Keratinocyte (primary cell): ENCODE measurements at regions not wholly inside any gene's neighbourhood (a gene's known extent, or its start where the extent isn't known, plus 50 kb on each side); places are given as distances from the start of the nearest gene placed in this dataset.

Source experiments
- DNase-seq: peaks from one replicate; pipeline ENCODE4 v3.0.0-alpha.2; 2011; ENCODE audit warnings: low read depth, missing footprints, low spot score
- FAIRE-seq: peaks from 2 replicates; lab custom pipeline; 2011; peaks lifted over from hg19 to GRCh38; lab: Jason Lieb, UNC
- H2AFZ ChIP-seq: 2 replicates; pipeline ENCODE4 v1.6.0; 2012; ENCODE audit warnings: low read length, control low read depth, inconsistent platforms; ENCODE audit not compliant: control insufficient read depth
- H3K27ac ChIP-seq: 2 replicates; pipeline ENCODE4 v1.5.1; 2011; ENCODE audit warnings: low read length; ENCODE audit not compliant: control insufficient read depth, insufficient read depth
- H3K27me3 ChIP-seq: 3 replicates; pipeline ENCODE4 v1.6.0; 2011; ENCODE audit warnings: low read length; ENCODE audit not compliant: control insufficient read depth, insufficient read depth; ENCODE audit errors: extremely low read depth
- H3K36me3 ChIP-seq, 2 experiments: 2 replicates in 1 of 2; 3 replicates in 1 of 2; pipeline ENCODE4 v1.5.1; 2011; ENCODE audit warnings: low read length in 2 of 2, mild to moderate bottlenecking in 1 of 2; ENCODE audit not compliant: control insufficient read depth in 2 of 2, insufficient read depth in 2 of 2; ENCODE audit errors: extremely low read depth in 1 of 2
- H3K4me1 ChIP-seq: 3 replicates; pipeline ENCODE4 v1.5.1; 2011; ENCODE audit warnings: low read length; ENCODE audit not compliant: control insufficient read depth, insufficient read depth; ENCODE audit errors: extremely low read depth
- H3K4me2 ChIP-seq: 3 replicates; pipeline ENCODE4 v1.6.0; 2011; ENCODE audit warnings: low read depth, low read length; ENCODE audit not compliant: control insufficient read depth, insufficient read depth; ENCODE audit errors: extremely low read depth
- H3K4me3 ChIP-seq, 3 experiments: fragments of 200-600 bp in 1 of 3; sonication (generic) in 1 of 3; 2 replicates in 2 of 3; 3 replicates in 1 of 3; pipeline ENCODE4 v1.5.1; 2011 to 2016; ENCODE audit warnings: low read length in 3 of 3, mild to moderate bottlenecking in 3 of 3, control low read depth in 2 of 3, inconsistent platforms in 1 of 3, low read depth in 1 of 3, mixed read lengths in 1 of 3, mixed run types in 1 of 3, moderate library complexity in 1 of 3; ENCODE audit not compliant: control insufficient read depth in 2 of 3, insufficient read depth in 2 of 3; ENCODE audit errors: extremely low read depth in 1 of 3
- H3K79me2 ChIP-seq: 2 replicates; pipeline ENCODE4 v1.6.0; 2012; ENCODE audit warnings: low read length; ENCODE audit not compliant: control insufficient read depth, insufficient read depth
- H3K9ac ChIP-seq: 3 replicates; pipeline ENCODE4 v1.6.0; 2011; ENCODE audit warnings: low read length; ENCODE audit not compliant: control insufficient read depth, insufficient read depth; ENCODE audit errors: extremely low read depth
- H3K9me1 ChIP-seq: 3 replicates; pipeline ENCODE4 v1.6.0; 2011; ENCODE audit warnings: low read length; ENCODE audit not compliant: control insufficient read depth, insufficient read depth; ENCODE audit errors: extremely low read depth
- H3K9me3 ChIP-seq: 2 replicates; pipeline ENCODE4 v1.5.1; 2012; ENCODE audit warnings: low read depth, low read length; ENCODE audit not compliant: control insufficient read depth
- H4K20me1 ChIP-seq: 3 replicates; pipeline ENCODE4 v1.6.0; 2011; ENCODE audit warnings: low read length; ENCODE audit not compliant: control insufficient read depth, insufficient read depth; ENCODE audit errors: extremely low read depth
- CTCF ChIP-seq, 3 experiments: IDR thresholded peaks in 1 of 3; conservative IDR thresholded peaks in 1 of 3; optimal IDR thresholded peaks in 1 of 3; 2 replicates in 2 of 3; 3 replicates in 1 of 3; pipeline versions ENCODE3 to v1.5.1; 2011; ENCODE audit warnings: low read length in 3 of 3, mild to moderate bottlenecking in 3 of 3, moderate library complexity in 2 of 3, control low read depth in 1 of 3, inconsistent platforms in 1 of 3; ENCODE audit not compliant: insufficient read depth in 2 of 3; ENCODE audit errors: extremely low read depth in 1 of 3
- EZH2 ChIP-seq: IDR thresholded peaks from one replicate; pipeline ENCODE4 v1.6.1; 2012; ENCODE audit warnings: inconsistent platforms, mild to moderate bottlenecking, low read length, moderate library complexity
- dilution Hi-C: fragments of 300-500 bp; cut with MboI; formaldehyde crosslinking; loops from one replicate; pipeline ENCODE4 v1.7.0; 2020; ENCODE audit warnings: low sequenced_read_pairs; ENCODE audit not compliant: extremely low pct_ligation_motif_present

DNA sequence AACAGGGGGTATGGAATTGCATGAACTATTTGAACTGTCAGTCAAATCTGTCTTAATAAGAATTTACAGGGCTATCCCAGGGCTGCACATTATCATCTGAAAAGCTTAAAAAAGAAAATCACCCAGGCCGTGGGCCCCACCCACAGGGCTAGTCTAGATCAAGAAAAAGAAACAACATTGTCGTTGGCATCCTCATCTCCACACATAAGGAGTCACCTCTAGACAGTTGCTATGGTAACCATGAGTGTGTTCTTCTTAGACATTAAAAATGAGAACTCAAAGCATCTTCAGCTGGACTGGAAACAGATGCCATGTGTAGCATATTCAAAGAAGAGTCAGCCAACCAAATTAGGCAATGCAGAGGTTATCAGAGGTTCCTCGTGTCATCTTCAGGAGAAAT, 72.3 kb upstream of the CPO start:
- Histone ChIP-seq H3K27me3 (no peaks in the 10 kb centered on the region), H3K4me2 (no peak overlapping the region), H2AFZ (no peak overlapping the region), H3K79me2 (no peaks in the 10 kb centered on the region), H3K36me3 (no peaks in the 10 kb centered on the region), H3K9me1 (no peaks in the 10 kb centered on the region), H3K27ac (no peak overlapping the region), H3K9ac (no peak overlapping the region), H3K4me3 (no peak overlapping the region), H3K4me1 (no peaks in the 10 kb centered on the region), H4K20me1 (no peaks in the 10 kb centered on the region), H3K9me3 (no peaks in the 10 kb centered on the region)
- dilution Hi-C loops = no loop called here
- TF ChIP-seq CTCF (optimal IDR thresholded peaks at IDR 0.05 in 1 of 3, IDR thresholded peaks at IDR 0.05 in 1 of 3, conservative IDR thresholded peaks at IDR 0.05 in 1 of 3; ENCODE audit: extremely low read depth in 1 of 3, insufficient read depth in 2 of 3, low read length in 3 of 3) (no peak), EZH2 (no peak)
- no peak for FAIRE-seq
- DNase-seq = no peak

- H3K9me1 ChIP-seq = no peaks in the 10 kb centered on the region
- DNase-seq = no peak
- no peaks in the 10 kb centered on the region for H3K4me1 ChIP-seq
- H4K20me1 ChIP-seq = no peaks in the 10 kb centered on the region
- no peak overlapping the region for H3K27ac ChIP-seq
- TF ChIP-seq CTCF (optimal IDR thresholded peaks at IDR 0.05 in 1 of 3, IDR thresholded peaks at IDR 0.05 in 1 of 3, conservative IDR thresholded peaks at IDR 0.05 in 1 of 3; ENCODE audit: extremely low read depth in 1 of 3, insufficient read depth in 2 of 3, low read length in 3 of 3) = no peak
- no peak for TF ChIP-seq EZH2
- H3K9me3 ChIP-seq = no peaks in the 10 kb centered on the region
- no peak overlapping the region for H2AFZ ChIP-seq
- no peak overlapping the region for H3K4me2 ChIP-seq
- no peaks in the 10 kb centered on the region for H3K79me2 ChIP-seq
- H3K36me3 ChIP-seq = no peaks in the 10 kb centered on the region
- H3K4me3 ChIP-seq = no peak overlapping the region
- dilution Hi-C loops = no loop called here
- H3K9ac ChIP-seq = no peak overlapping the region
- no peaks in the 10 kb centered on the region for H3K27me3 ChIP-seq
- no peak for FAIRE-seq
Observed at GRCh38 chr2:206869824-206870495, 69.4 kb upstream of the CPO start.
